HL-60 (cell line): ENCODE measurements at regions not wholly inside any gene's neighbourhood (a gene's known extent, or its start where the extent isn't known, plus 50 kb on each side); places are given as distances from the start of the nearest gene placed in this dataset.

Source experiments
- GABPA ChIP-seq: IDR thresholded peaks from 2 replicates; pipeline ENCODE4 v1.6.1; 2012; ENCODE audit warnings: low read depth
- POLR2AphosphoS5 ChIP-seq: IDR thresholded peaks from 2 replicates; pipeline ENCODE4 v1.6.1; 2012; ENCODE audit warnings: low read depth
- SPI1 ChIP-seq: IDR thresholded peaks from 2 replicates; pipeline ENCODE4 v1.6.1; 2012; ENCODE audit warnings: low read depth, mild to moderate bottlenecking, borderline replicate concordance
- TF ChIP-seq, protein P1 (sequence below): IDR thresholded peaks from one replicate; pipeline ENCODE4 v1.5.1; 2011; ENCODE audit warnings: low read length, control low read depth, inconsistent platforms; ENCODE audit not compliant: insufficient read depth
- TF ChIP-seq, protein P2 (sequence below): IDR thresholded peaks from 2 replicates; pipeline ENCODE4 v1.6.1; 2012; ENCODE audit warnings: low read depth; ENCODE audit not compliant: insufficient replicate concordance

- TF ChIP-seq, protein P1, sequence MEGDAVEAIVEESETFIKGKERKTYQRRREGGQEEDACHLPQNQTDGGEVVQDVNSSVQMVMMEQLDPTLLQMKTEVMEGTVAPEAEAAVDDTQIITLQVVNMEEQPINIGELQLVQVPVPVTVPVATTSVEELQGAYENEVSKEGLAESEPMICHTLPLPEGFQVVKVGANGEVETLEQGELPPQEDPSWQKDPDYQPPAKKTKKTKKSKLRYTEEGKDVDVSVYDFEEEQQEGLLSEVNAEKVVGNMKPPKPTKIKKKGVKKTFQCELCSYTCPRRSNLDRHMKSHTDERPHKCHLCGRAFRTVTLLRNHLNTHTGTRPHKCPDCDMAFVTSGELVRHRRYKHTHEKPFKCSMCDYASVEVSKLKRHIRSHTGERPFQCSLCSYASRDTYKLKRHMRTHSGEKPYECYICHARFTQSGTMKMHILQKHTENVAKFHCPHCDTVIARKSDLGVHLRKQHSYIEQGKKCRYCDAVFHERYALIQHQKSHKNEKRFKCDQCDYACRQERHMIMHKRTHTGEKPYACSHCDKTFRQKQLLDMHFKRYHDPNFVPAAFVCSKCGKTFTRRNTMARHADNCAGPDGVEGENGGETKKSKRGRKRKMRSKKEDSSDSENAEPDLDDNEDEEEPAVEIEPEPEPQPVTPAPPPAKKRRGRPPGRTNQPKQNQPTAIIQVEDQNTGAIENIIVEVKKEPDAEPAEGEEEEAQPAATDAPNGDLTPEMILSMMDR: no peak
- no peak for TF ChIP-seq POLR2AphosphoS5
- TF ChIP-seq, protein P2, sequence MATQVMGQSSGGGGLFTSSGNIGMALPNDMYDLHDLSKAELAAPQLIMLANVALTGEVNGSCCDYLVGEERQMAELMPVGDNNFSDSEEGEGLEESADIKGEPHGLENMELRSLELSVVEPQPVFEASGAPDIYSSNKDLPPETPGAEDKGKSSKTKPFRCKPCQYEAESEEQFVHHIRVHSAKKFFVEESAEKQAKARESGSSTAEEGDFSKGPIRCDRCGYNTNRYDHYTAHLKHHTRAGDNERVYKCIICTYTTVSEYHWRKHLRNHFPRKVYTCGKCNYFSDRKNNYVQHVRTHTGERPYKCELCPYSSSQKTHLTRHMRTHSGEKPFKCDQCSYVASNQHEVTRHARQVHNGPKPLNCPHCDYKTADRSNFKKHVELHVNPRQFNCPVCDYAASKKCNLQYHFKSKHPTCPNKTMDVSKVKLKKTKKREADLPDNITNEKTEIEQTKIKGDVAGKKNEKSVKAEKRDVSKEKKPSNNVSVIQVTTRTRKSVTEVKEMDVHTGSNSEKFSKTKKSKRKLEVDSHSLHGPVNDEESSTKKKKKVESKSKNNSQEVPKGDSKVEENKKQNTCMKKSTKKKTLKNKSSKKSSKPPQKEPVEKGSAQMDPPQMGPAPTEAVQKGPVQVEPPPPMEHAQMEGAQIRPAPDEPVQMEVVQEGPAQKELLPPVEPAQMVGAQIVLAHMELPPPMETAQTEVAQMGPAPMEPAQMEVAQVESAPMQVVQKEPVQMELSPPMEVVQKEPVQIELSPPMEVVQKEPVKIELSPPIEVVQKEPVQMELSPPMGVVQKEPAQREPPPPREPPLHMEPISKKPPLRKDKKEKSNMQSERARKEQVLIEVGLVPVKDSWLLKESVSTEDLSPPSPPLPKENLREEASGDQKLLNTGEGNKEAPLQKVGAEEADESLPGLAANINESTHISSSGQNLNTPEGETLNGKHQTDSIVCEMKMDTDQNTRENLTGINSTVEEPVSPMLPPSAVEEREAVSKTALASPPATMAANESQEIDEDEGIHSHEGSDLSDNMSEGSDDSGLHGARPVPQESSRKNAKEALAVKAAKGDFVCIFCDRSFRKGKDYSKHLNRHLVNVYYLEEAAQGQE: no peak
- TF ChIP-seq GABPA: no peak
- no peak for TF ChIP-seq SPI1
These were observed 160.7 kb downstream of the TFCP2L1 start for GRCh38 chr2:121124330-121124729.
